Breast epithelium (tissue), 4 donors: ENCODE measurements at regions not wholly inside any gene's neighbourhood (a gene's known extent, or its start where the extent isn't known, plus 50 kb on each side); places are given as distances from the start of the nearest gene placed in this dataset.

Source experiments
- DNase-seq, 2 donors: peaks; one replicate each; pipeline ENCODE4 v3.0.0-alpha.2; 2019; ENCODE audit warnings: low spot score in 2 of 2
- H3K27ac ChIP-seq, 2 donors: fragments of 200-600 bp; sonication (generic) in 1 of 2; one replicate each; pipeline ENCODE4 v1.5.1; 2016 to 2019; ENCODE audit warnings: mild to moderate bottlenecking in 1 of 2
- H3K27me3 ChIP-seq, 2 donors: fragments of 200-600 bp; sonication (generic) in 1 of 2; one replicate each; pipeline versions ENCODE4 v1.5.1 to v1.6.0; 2017 to 2019; ENCODE audit warnings: control low read depth in 1 of 2, mild to moderate bottlenecking in 1 of 2
- H3K36me3 ChIP-seq: fragments of 200-600 bp; one replicate; pipeline ENCODE4 v1.5.1; 2019
- H3K4me1 ChIP-seq, 2 donors: fragments of 200-600 bp; sonication (generic); one replicate each; pipeline ENCODE4 v1.5.1; 2016 to 2019; ENCODE audit warnings: control low read depth in 1 of 2
- H3K4me3 ChIP-seq, 3 donors: fragments of 200-600 bp; sonication (generic); 1 replicate in 2 of 3; 2 replicates in 1 of 3; pipeline ENCODE4 v1.5.1; 2016 to 2019; ENCODE audit warnings: mild to moderate bottlenecking in 3 of 3, moderate library complexity in 2 of 3
- H3K9me3 ChIP-seq, 2 donors: fragments of 200-600 bp; sonication (generic) in 1 of 2; one replicate each; pipeline ENCODE4 v1.5.1; 2016 to 2019; ENCODE audit warnings: control low read depth in 1 of 2
- POLR2A ChIP-seq: fragments of 450-650 bp; IDR thresholded peaks from one replicate; pipeline ENCODE4 v1.6.1; 2016; ENCODE audit warnings: antibody characterized with exemption, mild to moderate bottlenecking, moderate library complexity
- POLR2AphosphoS5 ChIP-seq, 3 donors: sonication (generic); formaldehyde crosslinking; IDR thresholded peaks; one replicate each; pipeline ENCODE4 v1.6.1; 2017; ENCODE audit warnings: antibody characterized with exemption in 3 of 3
- intact Hi-C: fragments of 100-400 bp; cut with DNase I; formaldehyde crosslinking; loops from one replicate; pipeline ENCODE4 v1.15.1; 2023; ENCODE audit warnings: low total_unique reads
- TF ChIP-seq, protein P1 (sequence below), 3 donors: fragments of 450-650 bp; IDR thresholded peaks; one replicate each; pipeline ENCODE4 v1.5.1; 2016 to 2017; ENCODE audit warnings: antibody characterized with exemption in 3 of 3, mild to moderate bottlenecking in 3 of 3, moderate library complexity in 3 of 3

DNA sequence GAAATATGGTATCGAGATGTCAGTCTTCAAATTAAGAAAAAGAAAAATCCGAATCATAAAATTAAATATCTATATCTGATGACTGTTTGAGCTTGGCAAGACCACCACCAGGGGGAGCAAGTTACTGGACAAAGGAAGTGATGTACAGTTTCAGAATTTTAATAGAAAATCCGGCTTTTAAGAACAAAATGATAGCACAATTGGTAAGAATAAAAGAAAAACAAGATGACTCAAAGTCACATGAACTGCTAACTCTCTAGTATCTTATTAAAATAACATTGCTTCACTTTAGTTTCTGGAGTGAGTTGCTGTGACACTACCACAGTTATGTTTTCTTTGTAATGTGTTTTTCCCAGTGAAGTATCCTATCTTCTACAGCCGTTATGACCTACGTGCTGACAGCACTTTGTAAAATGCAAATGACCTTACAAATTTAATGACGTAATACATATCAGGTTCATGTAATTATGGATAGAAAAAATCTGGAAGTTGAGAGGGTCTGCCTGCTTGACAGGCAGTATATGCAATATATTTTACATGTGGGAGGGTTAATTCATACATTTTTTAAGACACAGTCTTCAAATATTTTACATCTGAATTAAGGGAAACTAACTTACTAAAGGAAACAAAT lies 405.3 kb upstream of the HS3ST5 start:
- H3K4me1 ChIP-seq, result no peaks in the 10 kb centered on the region
- no peaks in the 10 kb centered on the region for H3K36me3 ChIP-seq
- DNase-seq, result no peak
- intact Hi-C loops, result no loop called here
- TF ChIP-seq, protein P1, sequence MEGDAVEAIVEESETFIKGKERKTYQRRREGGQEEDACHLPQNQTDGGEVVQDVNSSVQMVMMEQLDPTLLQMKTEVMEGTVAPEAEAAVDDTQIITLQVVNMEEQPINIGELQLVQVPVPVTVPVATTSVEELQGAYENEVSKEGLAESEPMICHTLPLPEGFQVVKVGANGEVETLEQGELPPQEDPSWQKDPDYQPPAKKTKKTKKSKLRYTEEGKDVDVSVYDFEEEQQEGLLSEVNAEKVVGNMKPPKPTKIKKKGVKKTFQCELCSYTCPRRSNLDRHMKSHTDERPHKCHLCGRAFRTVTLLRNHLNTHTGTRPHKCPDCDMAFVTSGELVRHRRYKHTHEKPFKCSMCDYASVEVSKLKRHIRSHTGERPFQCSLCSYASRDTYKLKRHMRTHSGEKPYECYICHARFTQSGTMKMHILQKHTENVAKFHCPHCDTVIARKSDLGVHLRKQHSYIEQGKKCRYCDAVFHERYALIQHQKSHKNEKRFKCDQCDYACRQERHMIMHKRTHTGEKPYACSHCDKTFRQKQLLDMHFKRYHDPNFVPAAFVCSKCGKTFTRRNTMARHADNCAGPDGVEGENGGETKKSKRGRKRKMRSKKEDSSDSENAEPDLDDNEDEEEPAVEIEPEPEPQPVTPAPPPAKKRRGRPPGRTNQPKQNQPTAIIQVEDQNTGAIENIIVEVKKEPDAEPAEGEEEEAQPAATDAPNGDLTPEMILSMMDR (IDR thresholded peaks at IDR 0.05), result peak; percentile 42 to 50 (median 47)
- TF ChIP-seq POLR2AphosphoS5 (IDR thresholded peaks at IDR 0.05), result no peak
- no peak for TF ChIP-seq POLR2A
- no peaks in the 10 kb centered on the region for H3K9me3 ChIP-seq
- H3K27ac ChIP-seq, result no peak overlapping the region
- no peaks in the 10 kb centered on the region for H3K27me3 ChIP-seq
- H3K4me3 ChIP-seq, result no peak overlapping the region

DNA sequence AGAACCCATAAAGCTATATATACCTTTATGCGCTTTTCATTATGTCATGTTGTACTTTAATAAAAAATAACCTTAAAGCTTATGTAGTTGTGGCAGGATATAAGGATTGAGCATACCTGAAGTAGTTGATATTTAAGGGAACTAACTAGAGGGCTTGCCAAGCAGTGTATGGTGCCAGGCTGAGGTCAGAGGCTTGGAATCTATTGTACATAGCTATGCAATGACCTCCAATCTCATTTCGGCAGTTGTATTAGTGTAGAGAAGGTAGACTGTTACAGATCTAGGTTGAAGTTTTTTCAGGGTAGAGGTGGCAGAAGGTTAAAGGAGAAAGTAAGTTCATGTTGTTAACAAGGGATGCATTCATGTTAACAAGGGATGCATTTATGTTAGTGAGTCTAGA lies 397.7 kb upstream of the HS3ST5 start:
- no peaks in the 10 kb centered on the region for H3K36me3 ChIP-seq
- no peak overlapping the region for H3K27ac ChIP-seq
- H3K4me3 ChIP-seq, result no peak overlapping the region
- H3K9me3 ChIP-seq, result no peaks in the 10 kb centered on the region
- intact Hi-C loops, result no loop called here
- H3K4me1 ChIP-seq, result no peaks in the 10 kb centered on the region
- TF ChIP-seq, protein P1 (IDR thresholded peaks at IDR 0.05), result no peak
- no peak for TF ChIP-seq POLR2AphosphoS5 (IDR thresholded peaks at IDR 0.05)
- TF ChIP-seq POLR2A, result no peak
- no peaks in the 10 kb centered on the region for H3K27me3 ChIP-seq
- DNase-seq, result no peak

DNA sequence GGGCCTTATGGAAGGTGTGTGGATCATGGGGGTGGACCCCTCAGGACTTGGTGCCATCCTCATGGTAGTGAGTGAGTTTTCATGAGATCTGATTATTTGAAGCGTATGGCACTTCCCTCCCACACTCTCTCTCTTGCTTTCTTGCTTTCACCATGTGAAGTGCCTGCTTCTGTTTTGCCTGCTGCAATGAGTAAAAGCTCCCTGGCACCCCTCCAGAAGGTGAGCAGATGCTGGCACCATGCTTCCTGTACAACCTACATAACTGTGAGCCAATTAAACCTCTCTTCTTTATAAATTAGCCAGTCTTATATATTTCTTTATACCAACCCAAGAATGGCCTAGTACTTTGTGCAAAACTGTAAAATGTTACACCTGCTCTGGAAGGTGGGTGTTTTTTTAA lies 396.8 kb upstream of the HS3ST5 start:
- H3K9me3 ChIP-seq, result no peaks in the 10 kb centered on the region
- intact Hi-C loops, result no loop called here
- no peak for DNase-seq
- no peaks in the 10 kb centered on the region for H3K4me1 ChIP-seq
- no peaks in the 10 kb centered on the region for H3K27me3 ChIP-seq
- no peak for TF ChIP-seq POLR2AphosphoS5 (IDR thresholded peaks at IDR 0.05)
- TF ChIP-seq POLR2A, result no peak
- TF ChIP-seq, protein P1 (IDR thresholded peaks at IDR 0.05), result no peak
- H3K27ac ChIP-seq, result no peak overlapping the region
- no peak overlapping the region for H3K4me3 ChIP-seq
- no peaks in the 10 kb centered on the region for H3K36me3 ChIP-seq

DNA sequence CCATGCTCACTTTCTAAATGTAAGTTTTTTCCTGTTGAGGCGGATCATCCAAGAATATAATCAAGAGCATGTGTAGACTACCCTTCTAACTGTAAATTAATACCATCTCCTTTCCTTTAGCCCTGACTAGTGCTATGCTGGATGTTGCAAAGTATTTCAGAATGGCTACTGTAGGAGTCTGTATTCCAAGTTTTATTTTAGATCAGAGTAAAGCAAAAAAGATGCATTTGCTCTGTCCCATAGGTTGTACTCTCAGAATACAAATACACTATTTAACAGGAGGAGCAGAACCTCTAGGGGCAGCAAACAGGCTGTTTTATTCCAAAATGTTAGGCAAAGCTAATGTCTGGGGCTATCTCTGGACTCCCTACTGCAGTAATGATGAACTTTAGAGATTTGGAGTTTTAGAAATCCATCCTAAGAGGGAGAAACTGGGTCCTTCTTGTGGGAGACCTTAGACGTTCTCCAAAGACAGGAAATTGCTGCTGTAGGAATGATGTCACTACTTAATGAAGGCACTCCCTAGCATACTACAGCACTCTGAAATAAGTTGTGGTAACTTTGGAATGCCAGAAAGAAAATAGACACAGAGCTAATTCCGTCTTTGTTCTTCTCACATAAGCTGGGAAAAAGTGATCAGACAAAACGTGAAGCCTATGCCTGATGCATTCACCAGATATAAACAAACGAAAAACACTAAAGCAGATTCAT lies 392.4 kb upstream of the HS3ST5 start:
- TF ChIP-seq POLR2AphosphoS5 (IDR thresholded peaks at IDR 0.05) (no peak), POLR2A (no peak)
- TF ChIP-seq, protein P1 (IDR thresholded peaks at IDR 0.05), result no peak
- no peak overlapping the region for H3K27ac ChIP-seq
- intact Hi-C loops, result no loop called here
- DNase-seq, result no peak
- H3K36me3 ChIP-seq, result no peaks in the 10 kb centered on the region
- no peaks in the 10 kb centered on the region for H3K4me1 ChIP-seq
- H3K27me3 ChIP-seq, result no peaks in the 10 kb centered on the region
- H3K4me3 ChIP-seq, result no peak overlapping the region
- no peaks in the 10 kb centered on the region for H3K9me3 ChIP-seq

DNA sequence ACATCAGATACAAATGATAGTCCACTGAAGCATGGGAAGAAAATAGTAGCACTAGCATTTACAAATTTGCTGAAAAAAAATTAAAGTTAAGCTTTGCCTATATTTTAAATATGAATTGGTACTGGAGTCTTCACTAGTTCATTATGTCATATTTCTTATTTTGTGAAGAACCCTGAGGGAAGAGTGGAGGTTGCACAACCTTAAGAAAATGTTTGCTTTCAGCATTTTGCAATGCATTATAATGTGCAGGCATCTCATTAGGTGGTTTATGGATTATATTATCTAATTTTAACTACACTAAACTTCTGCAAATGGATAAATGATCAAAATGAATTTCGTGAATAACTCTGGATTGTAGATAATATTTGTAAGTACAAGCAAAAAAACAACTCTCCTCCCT lies 390.8 kb upstream of the HS3ST5 start:
- H3K36me3 ChIP-seq, result no peaks in the 10 kb centered on the region
- no peak overlapping the region for H3K4me3 ChIP-seq
- H3K9me3 ChIP-seq, result no peaks in the 10 kb centered on the region
- H3K27me3 ChIP-seq, result no peaks in the 10 kb centered on the region
- no peaks in the 10 kb centered on the region for H3K4me1 ChIP-seq
- H3K27ac ChIP-seq, result no peak overlapping the region
- DNase-seq, result no peak
- no peak for TF ChIP-seq POLR2A
- no peak for TF ChIP-seq POLR2AphosphoS5 (IDR thresholded peaks at IDR 0.05)
- TF ChIP-seq, protein P1 (IDR thresholded peaks at IDR 0.05), result no peak
- intact Hi-C loops, result no loop called here
